ENCODE measurements at regions not wholly inside any gene's neighbourhood (a gene's known extent, or its start where the extent isn't known, plus 50 kb on each side); places are given as distances from the start of the nearest gene placed in this dataset.

DNA sequence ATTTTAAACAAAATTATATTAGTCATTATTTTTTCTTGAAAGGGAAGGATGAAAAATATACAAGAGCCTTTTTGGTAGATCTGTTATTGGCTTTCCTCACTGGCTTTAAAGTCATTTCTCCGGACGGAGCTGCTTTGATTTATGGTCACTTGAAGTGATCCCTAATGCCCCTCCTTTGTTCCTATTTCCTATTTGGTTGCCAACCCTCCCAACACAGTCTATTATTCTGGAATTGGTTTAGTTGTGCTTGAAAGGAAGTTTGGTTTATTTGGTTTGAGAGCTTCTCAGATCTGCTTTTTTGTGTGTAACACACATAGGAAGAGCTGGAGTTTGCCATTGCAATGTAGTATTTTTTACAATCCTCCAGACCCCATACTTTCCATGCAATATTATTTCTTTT lies 347.9 kb downstream of the RFPL4B start:
- H2AFZ ChIP-seq = no peak overlapping the region
- DNase-seq (ENCODE audit: low spot score) (no peak), ATAC-seq (no peak)
- Mint-ChIP-seq H3K4me3 (no peak overlapping the region), H3K27me3 (ENCODE audit: insufficient read depth, low read depth, poor library complexity) (no peaks in the 10 kb centered on the region), H3K27ac (no peak overlapping the region), H3K36me3 (ENCODE audit: low read depth) (no peaks in the 10 kb centered on the region), H3K4me1 (no peaks in the 10 kb centered on the region), H3K9me3 (no peaks in the 10 kb centered on the region)
- H3K4me1 ChIP-seq (ENCODE audit: insufficient read depth) = no peaks in the 10 kb centered on the region
- no peak overlapping the region for H3K4me3 ChIP-seq
- TF ChIP-seq ZNF331 (CRISPR knock-in tag; IDR thresholded peaks at IDR 0.05; ENCODE audit: low read depth) (no peak), JUNB (IDR thresholded peaks at IDR 0.05; ENCODE audit: unreplicated experiment) (no peak), EZH2 (IDR thresholded peaks at IDR 0.05; ENCODE audit: low read depth, unreplicated experiment) (no peak), EZH2phosphoT487 (IDR thresholded peaks at IDR 0.05; ENCODE audit: unreplicated experiment) (no peak), POLR2AphosphoS5 (IDR thresholded peaks at IDR 0.05; ENCODE audit: low read depth) (no peak), NANOG (IDR thresholded peaks at IDR 0.05; ENCODE audit: borderline replicate concordance) (no peak), ZNF114 (CRISPR knock-in tag; IDR thresholded peaks at IDR 0.05) (no peak)
- TF ChIP-seq, protein P1, sequence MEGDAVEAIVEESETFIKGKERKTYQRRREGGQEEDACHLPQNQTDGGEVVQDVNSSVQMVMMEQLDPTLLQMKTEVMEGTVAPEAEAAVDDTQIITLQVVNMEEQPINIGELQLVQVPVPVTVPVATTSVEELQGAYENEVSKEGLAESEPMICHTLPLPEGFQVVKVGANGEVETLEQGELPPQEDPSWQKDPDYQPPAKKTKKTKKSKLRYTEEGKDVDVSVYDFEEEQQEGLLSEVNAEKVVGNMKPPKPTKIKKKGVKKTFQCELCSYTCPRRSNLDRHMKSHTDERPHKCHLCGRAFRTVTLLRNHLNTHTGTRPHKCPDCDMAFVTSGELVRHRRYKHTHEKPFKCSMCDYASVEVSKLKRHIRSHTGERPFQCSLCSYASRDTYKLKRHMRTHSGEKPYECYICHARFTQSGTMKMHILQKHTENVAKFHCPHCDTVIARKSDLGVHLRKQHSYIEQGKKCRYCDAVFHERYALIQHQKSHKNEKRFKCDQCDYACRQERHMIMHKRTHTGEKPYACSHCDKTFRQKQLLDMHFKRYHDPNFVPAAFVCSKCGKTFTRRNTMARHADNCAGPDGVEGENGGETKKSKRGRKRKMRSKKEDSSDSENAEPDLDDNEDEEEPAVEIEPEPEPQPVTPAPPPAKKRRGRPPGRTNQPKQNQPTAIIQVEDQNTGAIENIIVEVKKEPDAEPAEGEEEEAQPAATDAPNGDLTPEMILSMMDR (conservative IDR thresholded peaks at IDR 0.05; ENCODE audit: low read depth in 2 of 2) = no peak
- TF ChIP-seq, protein P2, sequence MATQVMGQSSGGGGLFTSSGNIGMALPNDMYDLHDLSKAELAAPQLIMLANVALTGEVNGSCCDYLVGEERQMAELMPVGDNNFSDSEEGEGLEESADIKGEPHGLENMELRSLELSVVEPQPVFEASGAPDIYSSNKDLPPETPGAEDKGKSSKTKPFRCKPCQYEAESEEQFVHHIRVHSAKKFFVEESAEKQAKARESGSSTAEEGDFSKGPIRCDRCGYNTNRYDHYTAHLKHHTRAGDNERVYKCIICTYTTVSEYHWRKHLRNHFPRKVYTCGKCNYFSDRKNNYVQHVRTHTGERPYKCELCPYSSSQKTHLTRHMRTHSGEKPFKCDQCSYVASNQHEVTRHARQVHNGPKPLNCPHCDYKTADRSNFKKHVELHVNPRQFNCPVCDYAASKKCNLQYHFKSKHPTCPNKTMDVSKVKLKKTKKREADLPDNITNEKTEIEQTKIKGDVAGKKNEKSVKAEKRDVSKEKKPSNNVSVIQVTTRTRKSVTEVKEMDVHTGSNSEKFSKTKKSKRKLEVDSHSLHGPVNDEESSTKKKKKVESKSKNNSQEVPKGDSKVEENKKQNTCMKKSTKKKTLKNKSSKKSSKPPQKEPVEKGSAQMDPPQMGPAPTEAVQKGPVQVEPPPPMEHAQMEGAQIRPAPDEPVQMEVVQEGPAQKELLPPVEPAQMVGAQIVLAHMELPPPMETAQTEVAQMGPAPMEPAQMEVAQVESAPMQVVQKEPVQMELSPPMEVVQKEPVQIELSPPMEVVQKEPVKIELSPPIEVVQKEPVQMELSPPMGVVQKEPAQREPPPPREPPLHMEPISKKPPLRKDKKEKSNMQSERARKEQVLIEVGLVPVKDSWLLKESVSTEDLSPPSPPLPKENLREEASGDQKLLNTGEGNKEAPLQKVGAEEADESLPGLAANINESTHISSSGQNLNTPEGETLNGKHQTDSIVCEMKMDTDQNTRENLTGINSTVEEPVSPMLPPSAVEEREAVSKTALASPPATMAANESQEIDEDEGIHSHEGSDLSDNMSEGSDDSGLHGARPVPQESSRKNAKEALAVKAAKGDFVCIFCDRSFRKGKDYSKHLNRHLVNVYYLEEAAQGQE (IDR thresholded peaks at IDR 0.05; ENCODE audit: unreplicated experiment) = no peak
- no peaks in the 10 kb centered on the region for H4K20me1 ChIP-seq (replicated peaks; ENCODE audit: insufficient read depth)
- H3K27me3 ChIP-seq (ENCODE audit: insufficient read depth) = no peaks in the 10 kb centered on the region
- H3F3A ChIP-seq (replicated peaks; ENCODE audit: low read depth) = no peaks in the 10 kb centered on the region
- H3K4me2 ChIP-seq = no peak overlapping the region
- H3K27ac ChIP-seq (ENCODE audit: low read depth) = no peak overlapping the region
- 0 out of 2 replicates have a peak, but pooled peaks cover 11% of the 10 kb centered on the region for H3K9me2 ChIP-seq (ENCODE audit: insufficient read depth)
- no peaks in the 10 kb centered on the region for H3K36me3 ChIP-seq (ENCODE audit: insufficient read depth)
- no peaks in the 10 kb centered on the region for H3K79me2 ChIP-seq (replicated peaks; ENCODE audit: insufficient read depth)

DNA sequence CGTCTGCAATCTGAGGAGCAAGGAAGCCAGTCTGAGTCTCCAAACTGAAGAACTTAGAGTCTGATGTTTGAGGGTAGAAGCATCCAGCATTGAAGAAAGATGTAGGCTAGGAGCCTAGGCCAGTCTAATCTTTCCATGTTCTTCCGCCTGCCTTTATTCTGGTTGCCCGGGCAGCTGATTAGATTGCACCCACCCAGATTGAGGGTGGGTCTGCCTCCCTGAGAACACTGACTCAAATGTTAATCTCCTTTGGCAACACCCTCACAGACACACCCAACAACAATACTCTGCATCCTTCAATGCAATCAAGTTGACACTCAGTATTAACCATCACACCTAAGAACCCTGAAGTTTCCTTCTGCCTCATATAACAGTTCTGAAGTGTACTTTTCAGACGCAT lies 350.1 kb downstream of the RFPL4B start:
- Histone ChIP-seq H4K20me1 (replicated peaks; ENCODE audit: insufficient read depth) (no peaks in the 10 kb centered on the region), H3K4me3 (no peak overlapping the region), H3K36me3 (ENCODE audit: insufficient read depth) (no peaks in the 10 kb centered on the region), H3K9me2 (ENCODE audit: insufficient read depth) (0 out of 2 replicates have a peak, but pooled peaks cover 11% of the 10 kb centered on the region), H3F3A (replicated peaks; ENCODE audit: low read depth) (no peaks in the 10 kb centered on the region), H2AFZ (no peak overlapping the region), H3K27me3 (ENCODE audit: insufficient read depth) (no peaks in the 10 kb centered on the region), H3K79me2 (replicated peaks; ENCODE audit: insufficient read depth) (no peaks in the 10 kb centered on the region), H3K4me1 (ENCODE audit: insufficient read depth) (no peaks in the 10 kb centered on the region), H3K4me2 (no peak overlapping the region), H3K27ac (ENCODE audit: low read depth) (no peak overlapping the region)
- no peak for ATAC-seq
- no peak overlapping the region for H3K27ac Mint-ChIP-seq
- H3K36me3 Mint-ChIP-seq (ENCODE audit: low read depth) = no peaks in the 10 kb centered on the region
- H3K27me3 Mint-ChIP-seq (ENCODE audit: insufficient read depth, low read depth, poor library complexity) = no peaks in the 10 kb centered on the region
- no peak for DNase-seq (ENCODE audit: low spot score)
- TF ChIP-seq, protein P3, sequence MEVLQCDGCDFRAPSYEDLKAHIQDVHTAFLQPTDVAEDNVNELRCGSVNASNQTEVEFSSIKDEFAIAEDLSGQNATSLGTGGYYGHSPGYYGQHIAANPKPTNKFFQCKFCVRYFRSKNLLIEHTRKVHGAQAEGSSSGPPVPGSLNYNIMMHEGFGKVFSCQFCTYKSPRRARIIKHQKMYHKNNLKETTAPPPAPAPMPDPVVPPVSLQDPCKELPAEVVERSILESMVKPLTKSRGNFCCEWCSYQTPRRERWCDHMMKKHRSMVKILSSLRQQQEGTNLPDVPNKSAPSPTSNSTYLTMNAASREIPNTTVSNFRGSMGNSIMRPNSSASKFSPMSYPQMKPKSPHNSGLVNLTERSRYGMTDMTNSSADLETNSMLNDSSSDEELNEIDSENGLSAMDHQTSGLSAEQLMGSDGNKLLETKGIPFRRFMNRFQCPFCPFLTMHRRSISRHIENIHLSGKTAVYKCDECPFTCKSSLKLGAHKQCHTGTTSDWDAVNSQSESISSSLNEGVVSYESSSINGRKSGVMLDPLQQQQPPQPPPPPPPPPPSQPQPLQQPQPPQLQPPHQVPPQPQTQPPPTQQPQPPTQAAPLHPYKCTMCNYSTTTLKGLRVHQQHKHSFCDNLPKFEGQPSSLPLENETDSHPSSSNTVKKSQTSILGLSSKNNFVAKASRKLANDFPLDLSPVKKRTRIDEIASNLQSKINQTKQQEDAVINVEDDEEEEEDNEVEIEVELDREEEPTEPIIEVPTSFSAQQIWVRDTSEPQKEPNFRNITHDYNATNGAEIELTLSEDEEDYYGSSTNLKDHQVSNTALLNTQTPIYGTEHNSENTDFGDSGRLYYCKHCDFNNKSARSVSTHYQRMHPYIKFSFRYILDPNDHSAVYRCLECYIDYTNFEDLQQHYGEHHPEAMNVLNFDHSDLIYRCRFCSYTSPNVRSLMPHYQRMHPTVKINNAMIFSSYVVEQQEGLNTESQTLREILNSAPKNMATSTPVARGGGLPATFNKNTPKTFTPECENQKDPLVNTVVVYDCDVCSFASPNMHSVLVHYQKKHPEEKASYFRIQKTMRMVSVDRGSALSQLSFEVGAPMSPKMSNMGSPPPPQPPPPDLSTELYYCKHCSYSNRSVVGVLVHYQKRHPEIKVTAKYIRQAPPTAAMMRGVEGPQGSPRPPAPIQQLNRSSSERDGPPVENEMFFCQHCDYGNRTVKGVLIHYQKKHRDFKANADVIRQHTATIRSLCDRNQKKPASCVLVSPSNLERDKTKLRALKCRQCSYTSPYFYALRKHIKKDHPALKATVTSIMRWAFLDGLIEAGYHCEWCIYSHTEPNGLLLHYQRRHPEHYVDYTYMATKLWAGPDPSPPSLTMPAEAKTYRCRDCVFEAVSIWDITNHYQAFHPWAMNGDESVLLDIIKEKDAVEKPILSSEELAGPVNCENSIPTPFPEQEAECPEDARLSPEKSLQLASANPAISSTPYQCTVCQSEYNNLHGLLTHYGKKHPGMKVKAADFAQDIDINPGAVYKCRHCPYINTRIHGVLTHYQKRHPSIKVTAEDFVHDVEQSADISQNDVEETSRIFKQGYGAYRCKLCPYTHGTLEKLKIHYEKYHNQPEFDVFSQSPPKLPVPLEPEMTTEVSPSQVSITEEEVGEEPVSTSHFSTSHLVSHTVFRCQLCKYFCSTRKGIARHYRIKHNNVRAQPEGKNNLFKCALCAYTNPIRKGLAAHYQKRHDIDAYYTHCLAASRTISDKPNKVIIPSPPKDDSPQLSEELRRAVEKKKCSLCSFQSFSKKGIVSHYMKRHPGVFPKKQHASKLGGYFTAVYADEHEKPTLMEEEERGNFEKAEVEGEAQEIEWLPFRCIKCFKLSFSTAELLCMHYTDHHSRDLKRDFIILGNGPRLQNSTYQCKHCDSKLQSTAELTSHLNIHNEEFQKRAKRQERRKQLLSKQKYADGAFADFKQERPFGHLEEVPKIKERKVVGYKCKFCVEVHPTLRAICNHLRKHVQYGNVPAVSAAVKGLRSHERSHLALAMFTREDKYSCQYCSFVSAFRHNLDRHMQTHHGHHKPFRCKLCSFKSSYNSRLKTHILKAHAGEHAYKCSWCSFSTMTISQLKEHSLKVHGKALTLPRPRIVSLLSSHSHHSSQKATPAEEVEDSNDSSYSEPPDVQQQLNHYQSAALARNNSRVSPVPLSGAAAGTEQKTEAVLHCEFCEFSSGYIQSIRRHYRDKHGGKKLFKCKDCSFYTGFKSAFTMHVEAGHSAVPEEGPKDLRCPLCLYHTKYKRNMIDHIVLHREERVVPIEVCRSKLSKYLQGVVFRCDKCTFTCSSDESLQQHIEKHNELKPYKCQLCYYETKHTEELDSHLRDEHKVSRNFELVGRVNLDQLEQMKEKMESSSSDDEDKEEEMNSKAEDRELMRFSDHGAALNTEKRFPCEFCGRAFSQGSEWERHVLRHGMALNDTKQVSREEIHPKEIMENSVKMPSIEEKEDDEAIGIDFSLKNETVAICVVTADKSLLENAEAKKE (CRISPR knock-in tag; IDR thresholded peaks at IDR 0.05) = no peak
- no peak for TF ChIP-seq POLR2AphosphoS5 (IDR thresholded peaks at IDR 0.05; ENCODE audit: low read depth)
- H3K4me3 Mint-ChIP-seq = no peak overlapping the region
- no peaks in the 10 kb centered on the region for H3K9me3 Mint-ChIP-seq
- no peaks in the 10 kb centered on the region; the same call in 1 of the 3 replicates for H3K4me1 Mint-ChIP-seq
